ENCODE measurements at regions not wholly inside any gene's neighbourhood (a gene's known extent, or its start where the extent isn't known, plus 50 kb on each side); places are given as distances from the start of the nearest gene placed in this dataset.
"Not testable (repeated sequence)": the region's sequence is repeated elsewhere in the genome, so short reads cannot be mapped to it uniquely, and the experiment has no call there.

DNA sequence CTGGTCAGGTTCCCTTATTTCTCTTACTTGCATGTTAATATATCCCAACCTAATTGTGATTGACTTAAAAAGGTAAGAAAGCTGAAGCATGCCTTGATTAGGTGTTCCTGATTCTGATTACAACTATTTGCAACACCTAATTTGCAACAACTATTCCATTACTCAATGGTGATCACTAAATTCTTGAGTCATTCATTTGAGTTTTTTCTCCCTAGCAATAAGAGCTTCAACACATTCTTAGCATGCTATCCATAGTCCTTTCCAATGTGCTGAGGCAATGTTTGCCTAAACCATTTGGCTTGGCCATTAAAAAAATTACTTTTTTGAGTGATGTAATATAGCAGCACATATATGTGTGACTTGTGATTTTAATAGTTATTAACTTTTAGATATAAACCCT lies 851.4 kb downstream of the TRAM1L1 start:
- H3K36me3 ChIP-seq, result no peaks in the 10 kb centered on the region
- DNase-seq (ENCODE audit: low spot score), result no peak
- H3K27me3 ChIP-seq, result no peaks in the 10 kb centered on the region
- H3K4me3 ChIP-seq, result no peak overlapping the region
- H3K27ac ChIP-seq, result no peak overlapping the region
- H3K9me3 ChIP-seq, result no peaks in the 10 kb centered on the region
- no peaks in the 10 kb centered on the region for H3K4me1 ChIP-seq
- no peak for TF ChIP-seq CTCF (IDR thresholded peaks at IDR 0.05)

DNA sequence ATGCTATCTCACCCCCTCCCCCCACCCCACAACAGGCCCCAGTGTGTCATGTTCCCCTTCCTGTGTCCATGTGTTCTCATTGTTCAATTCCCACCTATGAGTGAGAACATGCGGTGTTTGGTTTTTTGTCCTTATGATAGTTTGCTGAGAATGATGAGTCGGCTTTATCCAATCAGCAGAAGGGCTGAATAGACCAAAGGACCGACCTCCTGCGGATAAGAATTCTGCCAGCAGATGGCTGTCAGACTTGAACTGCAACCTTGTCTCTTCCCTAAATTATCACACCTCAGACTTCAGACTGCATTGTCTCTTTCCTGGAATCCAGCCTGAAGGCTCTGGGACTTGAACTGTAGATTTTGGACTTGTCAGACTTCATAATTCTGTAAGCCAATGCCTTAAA lies 853.4 kb downstream of the TRAM1L1 start:
- not testable (repeated sequence) for H3K9me3 ChIP-seq; H3K36me3 ChIP-seq; H3K27me3 ChIP-seq; DNase-seq (ENCODE audit: low spot score); H3K4me3 ChIP-seq; H3K4me1 ChIP-seq; H3K27ac ChIP-seq

- no peaks in the 10 kb centered on the region for H3K4me1 ChIP-seq
- no peaks in the 10 kb centered on the region for H3K9me3 ChIP-seq
- no peak for TF ChIP-seq CTCF (IDR thresholded peaks at IDR 0.05)
- DNase-seq (ENCODE audit: low spot score), result no peak
- H3K4me3 ChIP-seq, result no peak overlapping the region
- H3K36me3 ChIP-seq, result no peaks in the 10 kb centered on the region
- H3K27me3 ChIP-seq, result no peaks in the 10 kb centered on the region
- H3K27ac ChIP-seq, result no peak overlapping the region
Observed at GRCh38 chr4:116229420-116229819, 856.0 kb downstream of the TRAM1L1 start.

DNA sequence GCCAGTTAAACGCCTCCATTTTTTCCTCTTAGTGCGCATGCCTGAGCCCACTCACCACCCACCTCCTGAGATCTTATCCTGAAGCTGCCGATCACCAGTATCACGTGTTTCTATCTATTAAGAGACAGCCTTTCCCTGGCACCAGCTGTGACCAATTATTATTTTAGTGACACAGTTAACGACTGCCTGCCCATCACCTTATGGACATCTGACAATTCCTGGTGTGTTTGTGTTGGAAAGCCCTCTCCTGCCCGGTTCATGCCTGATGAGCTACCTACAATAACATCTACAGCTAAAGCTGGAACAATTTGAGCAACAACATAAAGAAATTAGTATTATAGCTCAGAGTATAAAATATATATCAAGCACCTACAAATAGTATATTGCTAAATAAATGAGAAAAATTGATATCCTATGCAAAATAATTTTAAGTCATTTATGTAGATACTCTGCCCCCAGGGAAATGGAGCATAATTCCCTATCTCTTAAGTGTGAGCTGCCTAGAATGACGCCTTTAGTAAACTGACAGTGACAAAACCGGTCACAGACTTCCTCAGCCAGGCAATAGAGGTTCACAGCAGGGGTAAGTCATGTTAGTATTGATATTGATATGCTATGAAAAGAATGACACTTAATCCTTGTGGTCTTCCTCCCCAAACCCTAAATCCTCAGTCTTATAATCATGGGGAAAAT lies 862.2 kb downstream of the TRAM1L1 start:
- DNase-seq (ENCODE audit: low spot score), result no peak
- Histone ChIP-seq H3K4me3 (no peak overlapping the region), H3K9me3 (no peaks in the 10 kb centered on the region), H3K4me1 (no peaks in the 10 kb centered on the region), H3K36me3 (no peaks in the 10 kb centered on the region), H3K27me3 (no peaks in the 10 kb centered on the region), H3K27ac (no peak overlapping the region)
- TF ChIP-seq CTCF (IDR thresholded peaks at IDR 0.05), result no peak

DNA sequence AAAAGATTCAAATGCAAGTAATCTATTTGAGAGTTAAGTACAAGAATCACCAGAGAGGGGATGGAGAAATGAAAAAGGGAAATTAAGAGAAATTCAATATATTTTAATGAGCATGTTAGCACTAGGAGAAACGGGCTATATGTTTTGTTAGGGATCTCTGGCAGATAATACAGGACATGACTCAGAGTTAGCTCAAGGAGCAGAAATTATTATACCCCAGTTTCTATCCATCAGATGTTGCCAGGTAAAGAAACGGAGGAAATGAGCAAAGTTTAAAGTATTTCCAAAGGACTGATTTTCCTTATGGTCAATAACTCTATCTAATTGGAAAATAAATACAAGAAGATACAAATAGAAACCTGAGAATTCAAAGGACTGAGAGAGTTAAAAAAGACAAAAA lies 867.6 kb downstream of the TRAM1L1 start:
- Histone ChIP-seq H3K4me3 (no peak overlapping the region), H3K27ac (no peak overlapping the region), H3K27me3 (no peaks in the 10 kb centered on the region), H3K9me3 (no peaks in the 10 kb centered on the region), H3K4me1 (no peaks in the 10 kb centered on the region), H3K36me3 (no peaks in the 10 kb centered on the region)
- DNase-seq (ENCODE audit: low spot score), result no peak
- no peak for TF ChIP-seq CTCF (IDR thresholded peaks at IDR 0.05)

DNA sequence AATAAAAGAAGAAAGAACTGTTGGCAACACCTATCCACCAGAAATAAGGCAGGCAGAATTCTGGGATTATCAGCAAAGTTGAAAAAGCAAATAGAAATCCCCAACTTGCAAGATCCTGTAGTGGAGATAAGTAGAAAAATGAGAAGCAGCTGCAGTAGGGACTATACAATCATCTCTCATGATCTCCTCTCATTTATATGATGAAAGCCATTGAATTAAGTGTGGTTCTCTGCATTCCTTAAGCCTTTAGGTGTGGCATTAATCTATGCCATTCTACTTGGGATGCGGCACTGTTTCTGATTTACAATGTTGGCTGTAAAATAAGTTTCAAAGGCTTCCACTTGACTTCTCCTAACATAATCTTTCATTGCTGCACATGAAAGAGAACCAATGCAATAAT lies 869.8 kb downstream of the TRAM1L1 start:
- DNase-seq (ENCODE audit: low spot score), result no peak
- no peaks in the 10 kb centered on the region for H3K36me3 ChIP-seq
- no peak for TF ChIP-seq CTCF (IDR thresholded peaks at IDR 0.05)
- no peak overlapping the region for H3K27ac ChIP-seq
- no peaks in the 10 kb centered on the region for H3K4me1 ChIP-seq
- no peak overlapping the region for H3K4me3 ChIP-seq
- no peaks in the 10 kb centered on the region for H3K9me3 ChIP-seq
- no peaks in the 10 kb centered on the region for H3K27me3 ChIP-seq

Measured in right atrium auricular region (tissue), 2 donors.